IPS DF 19.7 (cell line): ENCODE measurements at regions not wholly inside any gene's neighbourhood (a gene's known extent, or its start where the extent isn't known, plus 50 kb on each side); places are given as distances from the start of the nearest gene placed in this dataset.
A peak's percentile ranks its signal among the peaks of the same experiment; 100 is the strongest.

Experiments used
- DNase-seq: peaks from one replicate; pipeline ENCODE4 v3.0.0-alpha.2; 2013; ENCODE audit warnings: low read depth, low spot score

GRCh38 chr14:54309615-54310014 lies 87.2 kb upstream of the CDKN3 start:
- DNase-seq: no peak

GRCh38 chr14:54310151-54310850 lies 86.5 kb upstream of the CDKN3 start:
- no peak for DNase-seq

GRCh38 chr14:54310851-54311228 lies 86.0 kb upstream of the CDKN3 start:
- DNase-seq: no peak

GRCh38 chr14:54312166-54312801 lies 84.5 kb upstream of the CDKN3 start:
- no peak for DNase-seq

- no peak for DNase-seq
Observed at GRCh38 chr14:54314365-54315104, 82.3 kb upstream of the CDKN3 start.

GRCh38 chr14:54316652-54317051 lies 80.2 kb upstream of the CDKN3 start:
- DNase-seq: no peak

GRCh38 chr14:54317391-54317790 lies 79.4 kb upstream of the CDKN3 start:
- no peak for DNase-seq

- no peak for DNase-seq
Observed at GRCh38 chr14:54322246-54322645, 74.6 kb upstream of the CDKN3 start.

GRCh38 chr14:54322701-54323337 lies 74.0 kb upstream of the CDKN3 start:
- no peak for DNase-seq

- DNase-seq: no peak
Observed at GRCh38 chr14:54325766-54326165, 71.0 kb upstream of the CDKN3 start.

GRCh38 chr14:54329082-54329695 lies 67.6 kb upstream of the CDKN3 start:
- DNase-seq: peak; percentile 75

GRCh38 chr14:54330876-54331275 lies 65.9 kb upstream of the CDKN3 start:
- no peak for DNase-seq

GRCh38 chr14:54331516-54331915 lies 65.3 kb upstream of the CDKN3 start:
- DNase-seq: no peak

GRCh38 chr14:54332490-54332889 lies 64.3 kb upstream of the CDKN3 start:
- no peak for DNase-seq

- DNase-seq: no peak
Observed at GRCh38 chr14:54333511-54333910, 63.3 kb upstream of the CDKN3 start.

GRCh38 chr14:54335569-54336155 lies 61.1 kb upstream of the CDKN3 start:
- DNase-seq: no peak

GRCh38 chr14:54337314-54337713 lies 59.5 kb upstream of the CDKN3 start:
- no peak for DNase-seq

- no peak for DNase-seq
Observed at GRCh38 chr14:54338696-54339317, 58.0 kb upstream of the CDKN3 start.

- DNase-seq: no peak
Observed at GRCh38 chr14:54339771-54340170, 57.0 kb upstream of the CDKN3 start.

GRCh38 chr14:54342806-54343205 lies 54.0 kb upstream of the CDKN3 start:
- DNase-seq: no peak
